ENCODE measurements at regions not wholly inside any gene's neighbourhood (a gene's known extent, or its start where the extent isn't known, plus 50 kb on each side); places are given as distances from the start of the nearest gene placed in this dataset.
"Not testable (repeated sequence)": the region's sequence is repeated elsewhere in the genome, so short reads cannot be mapped to it uniquely, and the experiment has no call there.

DNA sequence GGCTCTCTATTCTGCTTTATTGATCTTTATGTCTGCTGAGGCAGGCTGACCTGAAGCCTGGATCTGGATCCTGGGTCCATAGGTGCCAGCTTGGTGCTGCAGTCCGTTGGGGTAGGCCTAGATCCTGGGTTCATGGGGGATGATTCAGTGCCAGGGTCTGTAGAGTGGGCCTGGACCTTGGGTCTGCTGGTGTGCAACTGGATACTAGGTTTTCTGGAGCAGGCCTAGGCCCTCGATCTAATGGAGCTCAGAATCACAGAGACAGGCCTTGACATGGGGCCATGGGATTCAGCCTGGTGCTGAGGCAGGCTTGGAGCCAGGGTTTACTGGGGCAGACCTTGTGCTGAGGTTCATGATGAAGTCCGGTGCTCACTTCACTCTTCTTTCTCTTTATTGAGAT is 358.6 kb downstream of the TEX13C start:
- no peak for DNase-seq

DNA sequence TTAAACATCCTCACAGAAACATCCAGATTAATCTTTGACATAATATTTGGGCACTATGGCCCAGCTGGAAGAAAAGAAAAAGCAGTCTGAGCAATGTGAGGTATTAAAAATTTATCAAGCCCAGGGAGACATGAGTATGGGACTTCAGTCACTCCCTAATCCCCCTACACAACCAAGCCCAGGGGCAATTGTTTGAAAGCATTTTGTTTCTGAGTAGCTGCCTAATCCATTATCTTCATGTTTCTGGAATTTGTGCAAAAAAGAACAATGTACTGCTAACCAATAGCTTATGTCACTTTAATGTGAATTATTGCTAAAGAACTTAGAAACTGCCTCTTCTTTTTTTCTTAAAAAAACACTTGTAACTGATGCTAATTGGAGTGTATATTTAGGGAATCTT is 360.7 kb downstream of the TEX13C start:
- no peak for DNase-seq

DNA sequence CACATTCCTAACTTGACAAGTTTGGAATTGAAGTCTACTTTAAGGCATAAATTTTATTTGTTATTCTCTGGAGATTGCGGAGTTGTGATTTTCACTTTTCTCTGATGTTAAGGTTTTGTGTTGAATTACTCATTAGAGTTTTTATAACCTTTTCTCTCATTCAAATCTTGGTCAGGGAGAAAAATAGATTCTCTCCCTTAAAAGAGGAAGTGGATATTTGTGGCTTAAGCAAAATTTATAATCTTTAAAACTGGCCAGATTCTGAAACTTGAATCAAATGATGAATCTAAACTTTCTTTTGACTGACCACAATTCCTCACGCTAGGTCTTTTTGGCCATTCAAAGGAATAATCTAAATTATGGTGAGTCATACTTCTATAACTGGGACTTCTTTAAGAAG is 361.4 kb downstream of the TEX13C start:
- DNase-seq = no peak

DNA sequence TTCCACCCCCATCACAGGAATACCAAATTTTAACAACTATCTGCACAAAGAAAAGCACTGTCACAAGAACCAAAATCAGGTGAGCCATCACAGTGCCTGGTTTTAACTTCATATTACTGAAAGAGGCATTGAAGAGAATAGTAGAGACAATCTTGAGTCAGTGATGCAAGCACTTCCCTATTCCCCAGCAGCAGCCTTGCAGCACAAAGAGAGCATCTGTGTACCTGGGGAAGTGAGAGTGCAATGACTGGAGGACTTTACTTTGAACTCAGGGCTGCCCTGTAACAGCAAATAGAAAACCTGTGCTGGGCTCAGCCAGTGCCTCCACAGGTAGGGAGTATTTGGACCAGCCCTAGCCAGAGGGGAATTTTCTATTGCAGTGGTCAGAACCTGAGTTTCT is 361.8 kb downstream of the TEX13C start:
- DNase-seq = no peak

DNA sequence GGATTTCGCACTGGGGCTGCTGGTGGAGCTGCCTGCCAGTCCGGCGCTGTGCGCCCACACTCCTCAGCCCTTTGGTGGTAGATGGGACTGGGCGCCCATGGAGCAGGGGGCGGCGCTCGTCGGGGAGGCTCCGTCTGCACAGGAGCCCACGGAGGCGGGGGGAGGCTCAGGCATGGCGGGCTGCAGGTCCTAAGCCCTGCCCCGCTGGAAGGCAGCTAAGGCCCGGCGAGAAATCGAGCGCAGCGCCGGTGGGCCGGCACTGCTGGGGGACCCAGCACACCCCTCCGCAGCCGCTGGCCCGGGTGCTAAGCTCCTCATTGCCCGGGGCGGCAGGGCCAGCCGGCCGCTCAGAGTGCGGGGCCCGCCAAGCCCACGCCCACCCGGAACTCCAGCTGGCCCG is 370.9 kb downstream of the TEX13C start:
- not testable (repeated sequence) for DNase-seq

DNA sequence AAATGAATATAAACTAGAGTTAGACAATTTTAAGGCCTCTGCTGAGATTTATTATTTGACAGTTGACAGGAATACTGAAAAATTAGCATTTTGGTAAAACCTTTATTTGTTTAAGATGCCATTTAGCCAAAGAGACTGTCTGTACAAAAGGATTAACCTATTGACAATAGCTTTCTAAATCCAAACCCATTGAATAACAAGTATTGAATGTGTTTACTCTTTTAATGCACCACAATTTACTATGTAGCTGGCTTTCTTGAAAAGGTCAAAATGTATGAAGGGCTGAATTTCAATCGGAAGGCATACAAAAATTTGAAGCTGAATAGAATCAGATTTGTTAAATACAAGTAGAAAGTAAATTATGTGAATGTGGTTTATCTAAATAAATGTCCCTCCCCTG is 374.5 kb downstream of the TEX13C start:
- no peak for DNase-seq

DNA sequence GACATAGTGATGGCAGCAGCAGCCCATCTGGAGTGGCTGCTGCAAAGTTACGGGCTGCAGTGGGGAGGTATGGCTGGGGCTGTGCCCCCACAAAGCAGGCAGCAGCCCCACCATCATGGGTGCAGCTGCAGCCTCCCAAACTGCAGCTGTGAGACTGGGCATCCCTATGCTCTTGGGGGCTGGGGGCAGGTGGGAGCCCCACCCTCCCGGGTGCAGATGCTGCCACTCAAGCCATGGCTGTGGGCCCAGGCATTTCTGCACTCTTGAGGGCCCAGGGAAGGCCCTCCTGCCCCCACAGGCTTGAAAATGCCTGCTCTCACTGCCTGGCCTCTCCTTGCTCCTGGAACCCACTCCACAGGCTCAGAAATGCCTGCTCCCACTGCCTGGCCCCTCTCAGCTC is 389.4 kb downstream of the TEX13C start:
- no peak for DNase-seq

DNA sequence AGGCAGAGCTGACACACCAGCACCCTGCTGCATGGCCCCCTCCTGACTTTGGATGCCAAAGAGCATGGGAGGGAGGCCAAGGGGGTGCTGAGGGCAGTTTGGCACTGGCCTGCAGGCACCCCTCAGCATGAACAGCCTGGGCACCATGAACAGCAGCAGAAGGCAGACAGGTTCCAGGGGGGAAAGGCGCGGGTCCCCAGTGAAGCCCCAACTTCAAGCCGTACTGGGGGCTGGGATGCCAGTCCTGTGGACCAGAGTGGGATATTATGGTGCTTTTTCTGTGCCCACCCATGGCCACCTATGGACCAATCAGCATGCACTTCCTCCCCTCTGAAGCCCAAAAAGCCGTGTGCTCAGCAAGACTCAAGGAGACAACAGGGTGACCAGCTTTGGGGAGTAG is 389.9 kb downstream of the TEX13C start:
- DNase-seq = no peak

DNA sequence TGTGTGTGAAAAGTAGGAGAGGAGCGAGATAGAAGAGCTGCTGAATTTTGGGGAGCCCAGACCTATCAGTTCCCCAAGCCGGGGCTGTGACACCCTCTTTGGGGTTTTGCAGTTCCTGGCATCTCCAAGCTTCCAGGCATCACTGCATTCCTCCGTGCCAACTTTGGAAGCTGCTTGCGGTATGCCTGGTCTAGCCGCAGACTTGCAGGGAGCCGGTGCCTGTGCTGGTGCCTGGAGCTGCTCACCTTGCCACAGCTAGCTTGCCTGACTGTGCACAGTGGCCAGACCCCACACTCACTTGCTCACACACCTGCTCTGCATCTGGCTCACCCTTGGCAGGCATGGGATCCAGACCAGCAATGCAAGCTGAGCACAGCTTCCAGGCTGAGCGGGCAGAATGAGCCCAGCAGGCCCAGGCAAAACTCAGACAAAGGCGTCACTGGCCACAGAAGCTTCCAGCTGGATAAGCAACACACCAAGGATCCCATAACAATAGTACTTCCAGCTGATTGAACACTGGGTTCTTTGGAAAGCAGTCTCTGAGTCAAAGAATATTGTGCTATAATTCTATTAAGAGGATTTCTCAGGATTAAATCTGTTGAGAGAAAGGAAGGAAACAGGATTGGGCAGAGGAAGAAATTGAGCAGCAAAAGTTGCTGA is 390.9 kb downstream of the TEX13C start:
- DNase-seq = no peak

DNA sequence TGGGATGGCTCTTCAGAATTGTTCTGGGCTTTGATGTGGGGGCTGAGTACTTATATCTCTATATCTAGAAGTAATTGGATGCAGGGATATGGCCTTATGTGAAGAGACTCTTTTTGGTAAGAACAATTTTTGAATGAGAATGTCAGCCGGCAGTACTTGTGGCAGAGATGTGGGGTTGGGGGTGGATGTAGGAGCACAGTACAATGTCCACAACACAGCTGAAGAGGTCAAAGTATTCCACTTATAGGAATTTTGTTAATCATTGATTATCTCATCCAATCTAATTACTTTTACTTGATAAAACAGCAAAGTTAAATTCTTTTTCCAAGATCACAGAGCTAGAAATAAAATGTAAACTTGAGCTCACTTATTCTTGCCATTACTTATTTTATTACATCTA is 391.4 kb downstream of the TEX13C start:
- DNase-seq = no peak

DNA sequence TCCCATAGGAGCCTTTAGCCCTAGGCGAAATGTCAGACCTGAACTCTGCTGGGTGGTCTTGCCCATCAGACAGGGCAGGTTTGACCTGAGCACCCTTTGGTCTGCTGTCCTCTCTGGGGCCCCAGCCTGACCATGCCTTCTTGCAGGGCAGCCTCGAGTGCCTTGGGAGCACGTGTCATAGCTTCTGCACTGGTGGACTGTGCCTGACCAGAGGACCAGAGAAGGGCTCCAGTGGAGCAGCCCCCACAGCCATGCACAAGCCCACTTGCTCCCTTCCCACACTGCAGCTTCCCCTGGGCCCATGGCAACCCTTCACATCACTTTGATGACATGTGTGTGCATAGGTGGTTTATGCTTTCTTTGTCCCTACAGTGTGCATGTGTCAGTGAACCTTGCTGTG is 394.0 kb downstream of the TEX13C start:
- DNase-seq = no peak

DNA sequence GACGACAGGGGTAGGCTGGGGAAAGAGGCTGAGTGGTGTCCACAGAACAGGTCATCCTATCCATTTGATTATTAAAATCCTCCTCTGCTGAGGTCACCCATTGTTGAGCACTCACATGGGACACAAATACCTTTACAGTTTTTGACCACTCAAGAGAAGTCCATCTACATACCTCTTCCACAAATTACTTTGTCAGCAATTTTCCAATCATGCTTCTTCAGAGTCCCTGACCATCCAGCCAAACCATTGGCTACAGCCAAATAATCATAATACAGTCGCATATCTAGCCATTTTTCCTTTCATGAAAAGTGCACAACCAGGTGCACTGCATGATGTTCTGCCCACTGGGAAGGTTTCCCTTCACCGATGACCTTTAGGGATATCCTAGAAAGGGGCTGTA is 407.4 kb downstream of the TEX13C start:
- DNase-seq = no peak

DNA sequence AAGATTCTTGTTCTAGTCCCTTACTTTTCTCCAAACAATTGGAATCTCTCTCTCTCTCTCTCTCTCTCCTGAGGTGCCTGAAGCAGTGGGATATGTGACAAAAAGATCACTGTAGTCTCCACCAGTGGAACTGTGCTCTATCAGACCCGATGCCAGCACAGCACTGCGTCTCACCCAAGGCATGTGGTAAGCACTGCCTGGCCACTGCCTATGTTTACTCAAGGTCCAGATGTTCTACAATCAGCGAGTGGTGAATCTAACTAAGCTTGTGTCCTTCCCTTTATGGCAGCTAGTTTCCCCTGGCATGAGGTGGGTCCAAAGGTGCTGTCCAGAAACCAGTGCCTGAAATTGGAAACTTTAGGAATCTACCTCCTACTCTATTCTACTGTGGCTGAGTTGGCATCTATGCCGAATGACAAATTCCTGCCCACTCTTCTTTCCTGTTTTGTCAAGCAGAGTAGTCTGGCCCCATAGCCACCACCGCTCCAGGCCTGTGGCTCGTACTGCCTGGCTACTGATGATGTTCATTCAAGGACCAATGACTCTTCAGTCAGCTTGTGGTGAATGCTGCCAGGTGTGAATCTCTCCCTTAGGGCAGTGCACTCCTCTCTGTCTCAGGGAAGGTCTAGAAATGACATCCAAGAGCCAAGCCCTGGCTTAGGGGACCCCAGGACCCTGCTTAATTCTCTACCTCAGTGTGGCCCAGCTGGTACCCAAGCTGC is 416.5 kb downstream of the TEX13C start:
- no peak for DNase-seq

DNA sequence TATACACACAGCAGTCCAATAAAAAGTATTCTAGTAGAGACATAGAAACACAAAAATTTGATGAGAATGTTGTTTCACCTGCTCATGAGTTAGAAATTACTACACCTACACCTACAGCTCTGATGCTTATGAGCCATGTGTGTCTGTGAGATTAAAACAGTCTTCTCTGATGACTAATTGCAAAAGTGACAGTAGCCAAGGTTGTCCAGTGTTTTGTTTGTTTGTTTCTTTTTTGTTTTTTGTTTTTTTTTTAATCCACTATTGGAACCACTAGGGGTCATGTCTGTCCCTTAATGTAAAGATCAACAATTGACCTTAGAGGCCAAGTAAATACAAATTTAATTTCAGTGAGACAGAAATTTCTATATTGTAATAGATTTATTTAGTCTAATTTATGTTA is 423.1 kb downstream of the TEX13C start:
- DNase-seq = no peak

DNA sequence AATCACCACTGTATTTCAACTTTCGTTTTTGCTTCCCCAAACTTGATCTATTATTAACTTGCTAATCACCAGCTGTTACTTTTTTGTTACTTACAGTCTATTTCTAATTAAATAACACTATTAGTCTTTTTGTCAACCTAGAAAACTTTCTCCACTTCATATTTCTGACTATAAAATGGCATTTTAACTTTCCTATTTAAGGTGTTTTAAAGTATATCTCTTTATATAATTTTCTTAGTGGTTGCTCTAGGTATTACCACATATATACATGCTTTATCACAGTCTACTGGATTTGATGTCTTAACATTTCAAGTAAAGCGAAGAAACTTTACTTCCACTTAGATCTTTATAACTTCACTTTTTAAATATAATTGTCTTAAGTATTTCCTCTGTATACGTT is 421.2 kb downstream of the DCAF12L2 start:
- DNase-seq = no peak

DNA sequence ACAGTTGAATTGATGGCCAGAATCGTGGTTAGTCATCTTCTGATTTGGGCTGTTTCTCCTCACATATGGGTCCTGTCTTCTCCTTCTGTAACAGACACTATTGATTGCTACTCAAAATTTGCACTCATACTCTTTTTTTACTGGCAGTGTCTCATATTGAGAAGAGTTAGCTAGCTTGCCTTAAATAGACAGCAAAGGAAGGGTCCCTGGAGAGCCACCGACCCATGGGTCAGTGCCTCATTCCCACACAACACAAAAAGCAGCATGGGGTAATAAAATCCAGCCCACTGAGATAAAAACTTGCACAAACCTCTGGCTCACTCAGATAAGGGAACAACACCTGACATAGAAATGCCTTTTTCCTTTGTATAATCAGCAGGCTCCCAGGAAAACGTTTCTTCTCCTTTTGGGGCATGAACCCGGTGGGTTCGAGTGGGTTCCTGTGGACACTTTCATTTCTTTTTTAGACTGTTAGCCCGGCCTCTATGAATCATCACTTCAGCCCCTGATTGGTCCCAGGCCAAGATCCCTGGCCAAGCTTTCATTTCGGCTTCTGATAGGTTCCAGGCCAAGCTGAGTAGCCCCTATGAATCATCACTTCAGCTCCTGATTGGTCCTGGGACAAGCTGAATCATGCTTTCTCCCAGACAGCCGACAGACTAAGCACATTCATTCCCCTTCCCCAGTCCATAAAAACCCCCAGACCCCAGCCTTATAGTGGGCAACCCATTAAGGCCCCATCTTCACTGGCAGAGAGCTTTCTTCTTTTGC is 408.1 kb downstream of the DCAF12L2 start:
- no peak for DNase-seq

DNA sequence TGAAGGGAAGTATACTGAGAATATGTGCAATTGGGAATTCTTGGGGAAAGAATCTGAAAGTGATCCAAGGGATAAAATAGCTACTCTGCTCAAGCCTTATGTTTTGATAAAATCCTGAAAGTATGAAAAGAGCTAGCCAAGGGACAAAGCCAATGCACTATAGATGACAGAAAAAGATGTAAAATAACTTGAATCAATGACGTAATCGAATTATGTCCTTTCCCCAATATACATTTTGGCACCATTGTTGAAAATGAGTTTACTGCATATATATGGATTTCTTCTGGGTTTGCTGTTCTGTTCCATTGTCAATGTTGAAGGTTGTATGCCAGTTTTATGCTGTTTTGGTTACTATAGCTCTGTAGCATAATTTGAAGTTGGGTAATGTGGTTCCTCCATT is 407.3 kb downstream of the DCAF12L2 start:
- DNase-seq = no peak

DNA sequence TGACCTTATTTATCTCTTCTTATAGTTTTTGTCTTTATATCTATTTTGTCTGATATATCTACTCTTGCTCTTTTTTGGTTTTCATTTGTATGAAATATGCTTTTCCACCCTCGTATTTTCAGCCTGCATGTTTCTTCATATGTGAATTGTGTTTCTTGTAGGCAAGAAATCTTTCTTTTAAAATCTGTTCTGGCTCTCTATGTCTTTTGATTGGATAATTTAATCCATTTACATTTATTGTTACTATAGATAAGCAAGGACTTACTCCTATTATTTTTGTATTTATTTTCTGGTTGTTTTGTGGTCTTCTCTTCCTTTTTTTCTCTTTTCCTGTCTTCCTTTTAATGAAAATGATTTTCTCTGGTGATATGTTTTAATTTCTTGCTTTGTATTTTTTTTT is 403.1 kb downstream of the DCAF12L2 start:
- DNase-seq = no peak

DNA sequence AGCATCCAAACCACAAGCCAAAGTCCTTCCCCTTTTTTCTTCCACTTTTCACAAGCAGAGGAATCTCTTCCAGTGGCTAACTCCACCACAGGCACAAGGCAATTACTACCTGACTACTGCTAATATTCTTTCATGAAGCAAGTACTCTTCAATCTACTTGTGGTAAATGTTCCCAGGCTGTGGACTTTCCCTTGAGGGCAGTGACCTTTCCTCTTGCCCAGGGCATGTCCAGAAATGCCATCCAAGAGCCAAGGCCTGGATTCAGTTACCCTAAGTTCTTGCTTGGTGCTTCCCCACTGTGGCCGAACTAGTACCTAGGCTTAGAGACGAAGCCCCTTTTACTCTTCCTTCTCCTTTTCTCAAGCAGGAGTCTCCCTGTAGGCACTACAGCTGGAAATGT is 400.7 kb downstream of the DCAF12L2 start:
- DNase-seq = no peak

DNA sequence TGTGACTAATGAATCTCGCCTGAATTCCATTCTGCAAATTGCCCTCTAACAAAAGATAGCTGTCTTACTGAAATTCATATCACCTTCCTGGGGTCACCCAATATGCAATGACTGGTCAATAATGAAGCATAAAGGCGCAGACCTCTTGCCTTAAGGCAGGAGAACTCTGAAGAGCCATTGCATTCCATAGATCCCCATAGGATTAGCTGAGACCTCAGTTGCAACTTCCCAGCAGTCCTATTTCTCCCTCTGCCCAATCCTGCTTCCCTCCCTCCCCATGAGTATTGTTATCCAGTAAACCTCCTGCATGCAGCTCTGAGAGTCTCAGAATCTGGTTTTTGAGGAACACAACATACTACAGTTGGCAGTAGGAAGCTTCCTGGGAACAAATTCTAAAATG is 396.5 kb downstream of the DCAF12L2 start:
- no peak for DNase-seq

DNA sequence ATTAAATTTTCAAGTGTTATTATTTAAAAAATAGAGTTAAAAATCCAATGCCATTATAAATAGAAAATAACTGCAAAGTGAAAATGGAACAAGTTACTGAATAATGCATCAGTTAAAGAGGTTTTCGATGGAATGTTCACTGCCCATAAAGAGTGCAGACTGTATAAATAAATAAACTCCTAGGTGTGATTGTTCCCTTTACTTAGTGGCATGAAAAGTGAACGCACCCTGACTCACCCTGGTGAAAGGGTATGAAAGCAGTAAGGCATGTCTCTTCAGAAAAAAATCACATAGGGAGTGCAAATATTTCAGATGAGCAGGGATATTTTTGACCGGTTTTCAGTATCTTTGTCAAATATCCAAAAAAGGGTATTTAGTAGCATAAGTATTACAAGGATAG is 387.8 kb downstream of the DCAF12L2 start:
- no peak for DNase-seq

DNA sequence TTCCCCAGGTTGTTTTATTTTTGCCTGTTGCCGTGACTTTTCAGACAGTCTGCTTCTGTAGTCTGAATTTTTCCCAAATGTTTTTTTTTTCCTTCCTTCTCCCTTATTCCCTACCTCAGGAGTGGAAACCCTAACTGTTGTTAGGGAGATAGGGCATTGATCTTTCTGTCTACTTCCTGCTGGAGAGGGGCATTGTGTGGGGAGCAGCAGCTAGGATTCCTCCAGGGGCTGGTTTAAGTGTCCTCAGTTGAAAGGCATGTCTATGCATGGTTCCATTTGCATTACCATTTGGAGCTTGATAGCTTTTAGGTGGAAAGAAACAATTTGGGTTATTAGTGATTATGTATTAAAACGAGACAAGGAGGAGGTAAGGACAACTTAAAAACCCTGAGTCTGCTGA is 383.9 kb downstream of the DCAF12L2 start:
- DNase-seq = no peak

DNA sequence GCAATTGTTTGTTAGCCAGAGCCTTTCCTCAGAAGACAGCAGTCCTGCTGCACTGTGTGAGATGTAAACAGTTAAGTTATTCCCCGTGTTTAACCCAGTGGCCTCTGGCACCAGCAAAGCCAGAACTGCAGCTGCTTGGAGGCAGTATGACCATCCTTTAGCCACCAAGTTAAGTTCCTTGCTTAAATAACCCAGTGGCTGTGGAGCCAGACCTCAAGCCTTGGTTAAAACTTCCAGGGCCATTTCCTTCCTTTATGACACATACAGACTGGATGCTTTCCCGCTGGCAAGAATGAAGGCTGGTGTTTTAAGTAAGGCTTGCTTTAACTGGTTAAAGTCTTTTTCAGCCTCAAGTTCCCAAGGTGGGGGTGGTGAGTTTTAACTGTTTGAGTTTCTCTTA is 379.8 kb downstream of the DCAF12L2 start:
- no peak for DNase-seq

All from hypothalamus (tissue), 51 donors.